DMS79 treated with DMSO at 0.1 percent for 48 hours (cell line): ENCODE measurements at regions not wholly inside any gene's neighbourhood (a gene's known extent, or its start where the extent isn't known, plus 50 kb on each side); places are given as distances from the start of the nearest gene placed in this dataset.

Source experiments
- DNase-seq: peaks from one replicate; lab custom pipeline; 2025; lab: John Stamatoyannopoulos, UW

GRCh38 chr18:64254399-64255093 lies 105.7 kb upstream of the LINC00305 start:
- no peak for DNase-seq

DNA sequence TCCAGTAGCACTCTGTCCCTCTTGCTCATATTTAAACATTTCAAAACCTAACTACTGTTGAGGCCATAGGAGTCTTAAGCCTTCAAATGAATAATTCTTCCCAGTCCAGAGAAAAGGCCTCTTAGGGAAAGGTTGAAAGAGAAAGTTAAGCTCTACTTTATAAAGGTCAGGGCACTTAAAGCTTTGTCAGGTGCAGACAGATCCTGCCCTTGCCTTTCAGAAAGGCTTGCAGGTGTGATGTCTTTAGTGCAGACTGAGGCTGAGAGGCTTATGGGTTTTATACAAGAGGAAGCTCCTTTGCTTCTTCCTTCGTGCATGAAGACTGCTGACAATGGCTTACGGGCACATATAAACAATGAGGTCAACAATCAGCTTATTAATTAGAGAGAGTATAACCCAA lies 105.0 kb upstream of the LINC00305 start:
- no peak for DNase-seq

- no peak for DNase-seq
Measured at GRCh38 chr18:64253222-64253621, 104.3 kb upstream of the LINC00305 start.

DNA sequence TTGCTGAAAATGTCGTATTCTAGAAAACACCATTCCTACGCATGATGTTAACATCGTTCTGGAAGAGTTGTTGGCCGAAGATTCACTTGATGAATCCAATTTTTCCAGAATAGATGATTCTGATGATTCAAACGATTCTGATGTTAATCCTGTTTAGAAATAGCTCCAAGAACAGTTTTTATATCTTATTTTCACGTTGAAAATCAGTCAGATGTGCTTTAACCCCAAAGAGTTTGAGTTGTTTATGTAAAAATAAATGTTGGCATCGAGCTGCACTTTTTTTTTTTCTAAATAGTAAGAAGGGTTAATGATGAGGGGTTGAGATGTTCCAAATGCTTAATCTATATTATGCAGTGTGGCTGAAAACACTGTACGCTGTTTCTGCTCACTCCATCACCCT lies 99.9 kb upstream of the LINC00305 start:
- DNase-seq, result no peak

DNA sequence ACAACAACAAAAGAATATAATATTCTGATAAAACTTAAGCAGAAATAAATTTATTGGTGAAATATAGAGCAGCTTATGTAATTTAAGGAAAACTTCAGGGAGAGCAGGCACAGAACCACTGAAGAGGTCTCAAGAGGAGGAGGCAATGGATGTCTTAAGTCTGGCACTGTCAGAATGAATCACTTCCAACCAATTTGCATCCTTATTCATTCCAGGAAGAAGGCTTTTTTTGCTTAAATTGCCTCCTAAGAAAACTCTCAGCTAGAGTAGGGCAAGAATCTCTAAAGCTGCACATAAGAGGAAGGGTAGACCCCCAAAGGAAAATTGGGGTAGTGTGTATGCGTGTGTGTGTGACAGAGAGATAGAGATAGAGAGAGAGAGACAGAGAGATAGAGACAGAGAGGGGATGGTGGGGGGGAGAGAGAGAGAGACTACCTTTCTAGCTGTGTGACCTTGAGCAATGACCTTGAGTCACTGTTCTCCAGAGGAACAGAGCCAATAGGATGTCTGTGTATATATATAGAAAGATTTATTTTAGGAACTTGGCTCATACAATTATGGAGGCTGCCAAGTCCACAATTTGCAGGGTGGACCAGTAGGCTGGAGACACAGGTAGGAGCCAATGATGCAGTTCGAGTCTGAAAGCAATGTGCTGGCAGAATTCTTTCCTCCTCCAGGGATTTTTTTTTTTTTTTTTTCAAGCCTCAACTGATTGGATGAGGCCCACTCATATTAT lies 96.4 kb upstream of the LINC00305 start:
- DNase-seq, result no peak

DNA sequence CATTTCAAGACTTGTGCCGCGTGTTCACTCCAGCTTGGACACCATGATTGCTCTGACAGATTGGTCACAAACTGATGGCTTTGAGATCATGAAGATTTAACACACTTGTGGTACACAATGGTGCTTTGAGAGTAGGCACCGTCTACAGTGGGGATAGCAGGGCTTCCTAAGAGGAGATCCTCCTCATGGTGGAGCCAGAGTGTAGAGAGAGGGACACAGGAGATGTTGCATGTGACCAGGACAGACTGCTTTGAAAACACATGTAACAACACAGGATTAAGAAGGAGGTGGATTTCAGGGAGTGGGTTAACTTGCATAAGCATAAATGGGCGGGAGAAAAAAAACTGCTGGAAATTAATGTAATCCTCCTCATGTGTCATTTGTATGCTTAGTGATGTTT lies 95.7 kb upstream of the LINC00305 start:
- DNase-seq, result no peak

DNA sequence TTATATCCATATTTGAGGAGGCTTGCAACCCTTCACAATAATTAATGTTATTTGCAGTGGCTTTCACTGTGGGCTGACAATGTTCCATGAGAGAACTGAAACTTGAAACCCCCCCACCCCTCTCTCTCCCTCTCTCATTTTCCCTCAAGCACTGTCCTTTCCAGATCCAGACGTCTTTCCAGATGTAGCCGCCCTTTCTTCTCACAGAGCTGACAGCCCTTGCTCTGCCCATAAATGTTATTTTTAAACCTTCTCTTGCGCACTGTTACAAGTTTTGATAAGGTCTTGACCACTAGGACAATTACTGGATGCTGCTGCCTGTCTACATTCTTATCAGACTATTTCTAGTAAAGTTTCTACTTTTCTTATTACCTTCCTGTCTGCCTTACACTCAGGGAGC lies 91.4 kb upstream of the LINC00305 start:
- DNase-seq, result no peak

GRCh38 chr18:64238076-64238475 lies 89.2 kb upstream of the LINC00305 start:
- DNase-seq, result no peak

GRCh38 chr18:64234321-64234720 lies 85.4 kb upstream of the LINC00305 start:
- DNase-seq, result no peak

GRCh38 chr18:64233851-64234250 lies 85.0 kb upstream of the LINC00305 start:
- no peak for DNase-seq

DNA sequence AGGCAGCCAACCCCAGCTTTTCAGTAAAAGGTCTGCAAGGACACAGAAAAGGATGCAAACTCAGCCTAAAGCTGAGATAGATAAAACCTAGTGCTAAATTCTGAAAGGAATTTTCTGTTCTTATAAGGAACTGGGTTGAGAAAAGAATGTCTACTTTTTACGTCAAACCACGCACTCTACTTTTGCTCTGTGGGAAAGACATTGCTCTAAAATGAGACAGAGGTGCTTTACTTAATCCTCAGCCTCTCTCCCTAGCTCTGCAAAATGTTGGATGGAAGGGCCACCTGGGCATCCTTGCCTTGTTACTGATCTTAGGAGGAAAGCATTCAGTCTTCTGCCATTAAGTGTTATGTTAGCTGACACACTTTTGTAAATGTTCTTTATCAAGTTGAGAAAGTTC lies 72.1 kb upstream of the LINC00305 start:
- no peak for DNase-seq

DNA sequence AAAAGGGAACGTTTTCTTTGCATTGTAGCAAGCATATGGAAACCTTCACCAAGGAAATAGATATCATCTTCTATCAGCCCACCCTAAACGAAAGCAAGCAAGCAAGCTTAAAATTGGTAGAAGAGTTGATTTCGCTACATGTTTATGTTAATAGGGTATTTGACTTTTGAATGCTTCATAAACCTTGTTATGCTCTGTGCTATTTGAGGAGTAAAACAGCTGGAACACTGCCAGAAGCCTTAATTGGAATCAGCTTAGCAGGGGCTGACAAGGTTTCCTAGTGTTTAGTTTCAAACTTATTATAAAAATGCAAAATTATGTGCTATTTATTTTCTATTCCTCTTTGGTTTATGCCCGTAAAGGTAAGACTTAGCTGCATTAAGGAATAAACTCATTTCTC lies 70.6 kb upstream of the LINC00305 start:
- DNase-seq, result peak; percentile 78

DNA sequence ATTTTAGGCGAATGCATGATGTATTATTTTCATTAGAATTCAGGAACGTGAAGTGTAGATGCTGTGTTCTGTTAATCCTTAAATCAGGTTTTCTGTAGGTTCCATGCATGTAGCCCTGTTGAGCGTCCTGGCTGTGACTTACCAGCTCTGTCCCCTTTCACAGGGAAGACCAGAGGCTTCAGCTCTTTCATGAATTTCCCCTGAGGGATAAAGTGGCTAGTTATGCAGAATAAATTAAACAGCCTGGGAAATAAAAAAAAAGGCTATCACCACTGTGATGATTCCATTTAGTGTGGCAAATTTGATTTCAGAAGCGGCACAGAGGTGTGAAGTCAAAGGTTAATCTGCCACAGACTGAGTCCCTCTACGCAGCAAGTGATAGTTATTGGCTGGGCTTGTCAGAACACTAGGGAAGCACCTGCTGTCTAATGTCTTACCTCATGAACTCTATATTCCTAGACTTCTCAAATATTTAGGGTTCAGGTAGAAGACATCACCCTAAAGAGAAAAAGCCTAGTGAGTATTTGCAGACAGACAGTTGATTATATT lies 61.6 kb upstream of the LINC00305 start:
- DNase-seq, result no peak

DNA sequence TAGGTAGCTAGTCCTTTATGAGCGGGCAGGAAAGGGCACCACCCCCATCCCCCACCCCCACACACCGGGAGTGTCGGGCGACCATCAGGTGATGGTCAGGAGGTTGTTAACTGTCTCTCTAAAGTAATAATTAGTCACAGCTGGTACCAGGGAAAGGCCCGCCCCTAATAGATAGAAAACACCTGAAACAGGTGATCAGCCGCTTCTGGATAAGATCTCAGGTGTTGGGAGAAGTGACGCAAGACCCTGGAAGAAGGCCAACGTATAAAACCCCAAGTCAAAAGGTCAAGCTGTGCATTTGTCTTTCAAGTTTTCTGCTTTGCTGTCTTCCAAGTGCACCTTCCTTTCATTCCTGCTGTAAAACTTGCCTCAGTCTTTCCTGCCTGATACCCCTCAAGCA lies 59.6 kb upstream of the LINC00305 start:
- no peak for DNase-seq

- no peak for DNase-seq
Measured at GRCh38 chr18:64207820-64208219, 58.9 kb upstream of the LINC00305 start.

DNA sequence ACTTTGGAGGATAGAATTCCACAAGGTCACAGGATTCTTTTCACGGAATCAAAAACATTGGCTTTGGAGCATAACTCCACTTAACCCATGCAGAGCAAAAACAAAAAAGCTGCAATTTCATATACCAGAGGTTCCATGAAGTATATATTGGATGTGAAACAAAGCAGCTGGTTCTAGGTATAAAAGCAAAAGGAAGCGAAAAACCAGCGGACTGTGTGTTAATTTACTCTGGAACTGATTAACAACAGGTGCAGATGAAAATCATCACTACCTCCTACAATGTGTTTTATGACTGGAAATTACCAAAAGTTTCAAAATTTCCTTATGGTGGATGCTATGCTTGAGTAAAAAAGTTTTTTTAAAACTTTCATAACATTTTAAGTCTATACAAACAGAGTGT lies 54.4 kb upstream of the LINC00305 start:
- no peak for DNase-seq

GRCh38 chr18:64202863-64203262 lies 54.0 kb upstream of the LINC00305 start:
- DNase-seq, result no peak

GRCh38 chr18:64202210-64202836 lies 53.4 kb upstream of the LINC00305 start:
- DNase-seq, result no peak

GRCh38 chr18:64201781-64202180 lies 52.9 kb upstream of the LINC00305 start:
- no peak for DNase-seq

DNA sequence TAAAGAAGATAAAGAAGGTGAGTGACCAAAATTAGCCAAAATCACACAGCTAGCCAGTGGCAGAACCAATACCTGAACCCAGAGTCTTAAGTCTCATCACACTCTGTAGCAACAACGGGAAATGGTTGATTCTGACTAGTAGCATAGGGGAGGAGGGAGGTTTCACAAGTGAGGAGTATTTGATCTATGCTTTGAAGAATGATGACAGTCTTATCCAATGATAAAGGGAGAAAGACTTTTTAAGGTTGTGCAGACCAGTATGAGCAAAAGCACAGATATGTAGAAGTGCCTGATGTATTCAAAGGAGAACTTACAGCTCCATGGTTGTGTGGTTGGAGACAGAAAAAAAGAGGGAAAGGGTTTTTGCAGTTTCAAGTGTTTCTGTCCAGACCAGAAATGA lies 50.7 kb upstream of the LINC00305 start:
- DNase-seq, result no peak
